HG02763 (cell line): ENCODE measurements at regions not wholly inside any gene's neighbourhood (a gene's known extent, or its start where the extent isn't known, plus 50 kb on each side); places are given as distances from the start of the nearest gene placed in this dataset.

Source experiments
- ATAC-seq: cut with Tn5 transposase; IDR thresholded peaks from one replicate; pipeline ENCODE4 v1.9.1; 2021; ENCODE audit warnings: mild to moderate bottlenecking, moderate library complexity; ENCODE audit not compliant: unreplicated experiment

GRCh38 chr2:226680719-226681118, 118.9 kb downstream of the IRS1 start:
- no peak for ATAC-seq

GRCh38 chr2:226679389-226680065, 120.1 kb downstream of the IRS1 start:
- ATAC-seq, result no peak

- ATAC-seq, result no peak
Measured at GRCh38 chr2:226678422-226678821, 121.2 kb downstream of the IRS1 start.

- no peak for ATAC-seq
Measured at GRCh38 chr2:226677080-226677479, 122.5 kb downstream of the IRS1 start.

- ATAC-seq, result no peak
Measured at GRCh38 chr2:226676618-226677017, 123.0 kb downstream of the IRS1 start.

- ATAC-seq, result no peak
Measured at GRCh38 chr2:226674123-226674522, 125.5 kb downstream of the IRS1 start.

GRCh38 chr2:226673314-226673723, 126.3 kb downstream of the IRS1 start:
- no peak for ATAC-seq

GRCh38 chr2:226671141-226671676, 128.4 kb downstream of the IRS1 start:
- ATAC-seq, result no peak

- peak; percentile 72 for ATAC-seq
Measured at GRCh38 chr2:226669905-226670304, 129.7 kb downstream of the IRS1 start.

GRCh38 chr2:226669249-226669648, 130.4 kb downstream of the IRS1 start:
- no peak for ATAC-seq

- no peak for ATAC-seq
Measured at GRCh38 chr2:226667736-226668135, 131.9 kb downstream of the IRS1 start.

- no peak for ATAC-seq
Measured at GRCh38 chr2:226665306-226665831, 134.3 kb downstream of the IRS1 start.

GRCh38 chr2:226664661-226665060, 135.0 kb downstream of the IRS1 start:
- no peak for ATAC-seq

GRCh38 chr2:226664140-226664539, 135.5 kb downstream of the IRS1 start:
- no peak for ATAC-seq

GRCh38 chr2:226661789-226662545, 137.7 kb downstream of the IRS1 start:
- no peak for ATAC-seq

GRCh38 chr2:226660526-226660925, 139.1 kb downstream of the IRS1 start:
- ATAC-seq, result no peak

GRCh38 chr2:226660124-226660523, 139.5 kb downstream of the IRS1 start:
- ATAC-seq, result no peak

GRCh38 chr2:226659410-226659809, 140.2 kb downstream of the IRS1 start:
- ATAC-seq, result no peak

- no peak for ATAC-seq
Measured at GRCh38 chr2:226658555-226658954, 141.1 kb downstream of the IRS1 start.

- ATAC-seq, result no peak
Measured at GRCh38 chr2:226657340-226658053, 142.1 kb downstream of the IRS1 start.

GRCh38 chr2:226656367-226656766, 143.3 kb downstream of the IRS1 start:
- no peak for ATAC-seq
